Hypothalamus (tissue), 51 donors: ENCODE measurements at regions not wholly inside any gene's neighbourhood (a gene's known extent, or its start where the extent isn't known, plus 50 kb on each side); places are given as distances from the start of the nearest gene placed in this dataset.

Experiments
- DNase-seq, 51 donors: peaks; one replicate each; lab custom pipeline; 2025; lab: John Stamatoyannopoulos, UW

DNA sequence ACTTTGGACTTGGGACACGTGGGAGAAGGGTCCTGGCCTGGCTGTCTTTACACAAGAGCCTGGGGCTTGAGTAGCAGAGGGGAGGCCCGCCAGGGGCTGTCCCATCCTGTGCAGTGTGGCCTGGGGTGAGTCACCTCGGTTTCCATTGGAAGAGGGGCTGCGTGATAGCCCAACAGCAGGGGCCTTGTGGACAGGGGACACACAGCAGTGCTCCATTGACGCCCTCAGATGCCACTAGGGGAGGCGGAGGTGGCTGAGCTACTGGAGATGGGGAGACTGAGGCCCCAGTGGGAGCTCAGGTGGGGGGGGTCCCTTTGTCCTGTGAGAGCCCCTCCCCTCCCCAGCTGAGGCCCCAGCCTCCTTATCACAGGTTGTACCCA, 50.0 kb upstream of the RNU6ATAC start:
- no peak for DNase-seq

DNA sequence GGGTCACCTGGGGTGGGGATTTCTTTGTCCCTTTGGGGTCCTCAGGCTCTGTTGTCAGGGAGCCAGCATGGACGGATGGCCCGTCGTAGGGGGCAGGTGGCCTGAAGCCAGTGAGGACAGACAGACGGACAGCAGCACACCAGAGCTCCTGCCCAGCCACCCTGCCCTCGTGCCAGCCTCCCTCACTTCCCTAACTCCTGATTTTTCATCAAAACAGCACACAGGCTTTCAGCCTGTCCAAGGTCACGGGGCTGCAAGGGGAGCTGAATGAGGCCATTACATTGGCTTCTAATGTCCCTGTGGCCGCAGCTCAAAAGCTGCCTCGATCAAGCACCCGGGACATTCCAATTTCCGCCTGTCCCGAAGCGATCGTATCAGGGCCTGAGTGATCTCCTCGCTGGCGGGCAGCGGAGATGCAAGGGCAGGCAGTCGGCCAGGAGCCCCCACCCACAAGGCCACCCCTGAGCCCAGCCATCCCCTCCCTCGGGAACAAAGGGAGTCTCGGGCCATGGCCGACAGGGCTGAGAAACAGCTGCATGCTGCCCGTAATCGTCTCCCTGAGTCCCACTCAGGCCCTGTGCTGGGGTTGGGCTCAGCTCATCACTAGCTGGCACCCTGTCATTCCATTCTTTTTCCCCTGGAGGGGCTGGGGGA, 50.5 kb upstream of the RNU6ATAC start:
- peak in 6 of 51 donors; percentile 8 to 56 (median 38) for DNase-seq

DNA sequence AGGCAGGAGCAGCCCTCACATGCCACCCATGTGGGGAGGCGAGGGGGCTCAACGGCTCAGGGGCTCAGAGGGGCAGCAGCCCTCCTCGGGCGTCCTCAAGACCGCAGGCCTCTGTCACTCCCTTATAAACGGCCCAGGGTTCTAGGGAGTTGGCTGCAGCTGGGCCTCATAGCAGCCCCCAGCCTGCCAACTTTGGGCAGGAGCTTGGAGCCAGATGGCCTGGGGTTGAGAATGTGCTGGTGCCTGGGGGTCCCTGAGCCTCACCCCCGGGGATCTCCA, 51.0 kb upstream of the RNU6ATAC start:
- no peak for DNase-seq

DNA sequence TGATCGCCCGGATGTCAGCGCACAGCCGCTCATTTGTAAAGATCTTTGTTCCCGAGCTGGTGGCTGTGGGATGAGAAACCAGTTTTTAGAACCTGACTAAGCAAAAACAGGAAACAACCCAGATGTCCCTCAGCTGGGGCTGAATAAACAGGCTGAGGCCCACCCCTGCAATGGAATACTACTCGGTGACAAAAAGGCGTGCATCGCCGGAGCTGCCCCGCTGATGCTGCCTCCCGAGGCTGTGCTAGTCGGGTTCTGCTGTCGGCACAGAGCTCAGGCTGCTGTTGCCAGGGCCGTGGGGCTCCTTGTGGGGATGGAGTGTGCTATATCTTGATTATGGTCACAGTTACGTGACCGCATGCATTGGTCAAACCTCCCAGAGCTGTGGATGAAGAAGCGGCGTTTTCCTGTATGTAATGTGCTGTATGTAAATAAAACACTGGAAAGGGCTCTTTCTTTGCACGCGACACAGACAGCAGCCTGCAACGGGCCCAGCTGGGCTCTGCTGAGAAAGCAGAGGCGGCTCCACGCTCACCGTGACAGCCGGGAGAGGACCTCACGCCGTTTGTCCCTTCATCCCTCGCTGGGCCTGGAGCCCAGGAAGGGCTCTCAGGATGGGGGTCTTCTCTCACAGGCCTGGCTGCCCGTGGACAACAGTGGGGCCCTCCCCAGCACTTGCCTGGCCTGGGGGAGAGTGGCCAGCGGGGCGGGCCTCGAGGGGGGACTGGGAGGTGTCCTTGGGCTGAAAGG, 51.5 kb upstream of the RNU6ATAC start:
- DNase-seq: peak in 15 of 51 donors; percentile 25 to 71 (median 41)

- DNase-seq: no peak
Measured at GRCh38 chr9:134216449-134216951, 52.1 kb upstream of the RNU6ATAC start.

DNA sequence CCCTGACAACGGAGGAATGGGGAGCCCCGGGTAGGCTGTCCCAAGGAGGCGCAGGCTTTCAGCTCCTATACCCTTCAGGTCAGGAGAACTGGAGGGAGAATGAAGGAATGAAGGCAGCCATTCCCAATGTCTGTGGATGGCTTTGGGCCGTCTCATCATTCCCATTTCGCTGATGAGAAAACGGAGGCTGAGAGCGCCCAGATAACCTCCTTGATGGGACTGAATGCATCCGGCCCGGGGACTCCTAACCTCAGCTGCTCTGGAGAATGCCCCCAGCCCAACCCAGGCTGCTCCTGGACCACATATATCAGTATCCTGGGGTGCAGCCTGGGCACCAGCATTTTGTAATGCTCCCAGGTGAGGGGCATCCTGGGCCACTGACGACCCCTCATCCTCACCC, 52.6 kb upstream of the RNU6ATAC start:
- no peak for DNase-seq

- DNase-seq: peak in 1 of 51 donors; percentile 17
Measured at GRCh38 chr9:134217431-134218210, 53.3 kb upstream of the RNU6ATAC start.

- no peak for DNase-seq
Measured at GRCh38 chr9:134218230-134218629, 53.9 kb upstream of the RNU6ATAC start.

DNA sequence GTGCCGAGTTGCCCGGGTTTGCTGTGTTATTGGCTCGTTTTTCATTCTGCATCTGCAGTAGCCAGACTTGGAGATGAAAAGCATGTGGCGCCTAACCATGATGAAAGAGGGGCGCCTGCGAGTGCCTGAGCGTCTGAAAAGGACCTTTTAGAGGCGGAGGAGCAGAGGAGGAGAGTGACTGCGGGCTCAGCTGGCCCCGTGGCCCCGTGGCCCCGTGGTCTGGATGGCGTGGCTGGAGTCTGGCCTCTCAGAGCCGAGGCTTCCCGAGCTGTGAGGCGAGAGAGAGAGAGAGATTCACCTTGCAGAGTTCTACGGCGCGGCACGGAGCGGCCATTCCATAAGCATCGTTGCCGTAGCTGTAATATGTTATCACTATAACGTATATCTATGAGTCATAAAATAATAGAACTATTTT, 55.3 kb upstream of the RNU6ATAC start:
- DNase-seq: no peak

DNA sequence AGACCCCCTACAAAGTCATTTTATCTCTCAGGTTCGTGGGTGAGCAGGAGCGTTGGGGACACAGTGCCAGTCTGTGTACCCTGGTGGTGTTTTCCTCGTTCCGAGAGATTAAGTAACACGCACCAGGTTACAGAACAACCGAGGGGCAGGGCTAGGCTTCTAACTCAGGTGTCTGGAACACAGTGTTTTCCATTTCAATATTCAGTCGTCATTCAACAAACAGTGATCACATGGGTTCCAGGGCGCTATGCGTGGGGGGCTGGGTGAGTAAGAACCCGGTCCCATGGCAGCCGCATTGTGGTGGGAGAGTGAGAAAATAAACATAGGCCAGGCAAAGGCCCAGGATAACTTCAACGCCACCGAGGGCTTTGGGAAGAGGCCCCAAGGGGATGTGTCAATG, 55.9 kb upstream of the RNU6ATAC start:
- no peak for DNase-seq

DNA sequence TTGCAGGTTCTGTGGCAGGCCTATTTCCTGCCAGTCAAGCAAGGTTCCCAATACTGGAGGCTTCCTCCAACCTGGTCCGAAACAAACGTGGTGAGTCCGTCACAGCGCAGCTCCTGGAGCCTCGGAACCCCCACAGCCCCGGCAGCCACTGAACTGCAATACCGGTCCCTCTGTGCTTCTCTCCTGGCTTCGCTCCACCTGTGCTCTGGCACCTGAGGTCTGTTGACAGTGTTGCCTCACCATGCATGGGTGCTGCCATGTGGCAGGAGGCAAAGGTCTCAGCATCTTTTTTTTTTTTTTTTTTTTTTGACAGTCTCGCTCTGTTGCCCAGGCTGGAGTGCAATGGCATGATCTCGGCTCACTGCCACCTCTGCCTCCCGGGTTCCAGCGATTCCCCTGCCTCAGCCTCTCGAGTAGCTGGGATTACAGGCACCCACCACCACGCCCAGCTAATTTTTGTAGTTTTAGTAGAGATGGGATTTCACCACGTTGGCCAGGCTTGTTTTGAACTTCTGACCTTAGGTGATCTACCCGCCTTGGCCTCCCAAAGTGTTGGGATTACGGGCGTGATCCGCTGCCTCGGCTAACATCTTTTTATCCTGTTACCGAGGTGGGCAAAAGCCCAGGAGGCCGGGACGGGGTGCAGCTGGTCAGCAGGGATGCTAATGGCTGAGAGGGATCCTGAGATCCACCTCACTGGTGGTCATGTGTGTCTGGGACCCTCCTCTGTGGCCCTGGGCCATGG, 57.1 kb upstream of the RNU6ATAC start:
- DNase-seq: no peak

DNA sequence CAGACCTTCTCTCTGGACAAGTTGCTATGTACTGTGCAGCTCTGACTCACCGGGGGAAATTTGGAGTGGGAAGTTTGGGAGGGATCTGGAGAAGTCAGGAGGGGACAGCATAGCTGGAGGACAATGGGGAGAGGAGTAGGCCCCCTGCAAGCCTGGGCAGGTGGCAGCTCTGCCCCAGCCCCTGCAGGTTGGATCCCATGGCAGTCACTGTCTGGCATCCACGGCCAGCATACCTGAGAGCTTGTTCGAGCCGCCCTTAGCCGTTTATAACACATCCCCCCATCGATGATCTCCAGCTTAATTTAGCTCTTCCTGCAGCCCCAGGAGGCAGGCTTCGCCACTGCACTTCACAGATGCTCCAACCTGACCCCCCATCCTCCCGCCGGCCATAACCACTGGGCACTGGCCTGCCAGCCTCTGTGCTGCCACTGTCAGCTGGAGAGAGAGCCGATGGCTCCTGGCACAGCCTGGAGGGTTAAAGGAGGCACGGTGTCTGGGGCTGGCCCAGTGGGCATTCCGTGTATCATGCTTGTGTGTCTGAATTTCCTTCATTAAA, 57.7 kb upstream of the RNU6ATAC start:
- DNase-seq: no peak

DNA sequence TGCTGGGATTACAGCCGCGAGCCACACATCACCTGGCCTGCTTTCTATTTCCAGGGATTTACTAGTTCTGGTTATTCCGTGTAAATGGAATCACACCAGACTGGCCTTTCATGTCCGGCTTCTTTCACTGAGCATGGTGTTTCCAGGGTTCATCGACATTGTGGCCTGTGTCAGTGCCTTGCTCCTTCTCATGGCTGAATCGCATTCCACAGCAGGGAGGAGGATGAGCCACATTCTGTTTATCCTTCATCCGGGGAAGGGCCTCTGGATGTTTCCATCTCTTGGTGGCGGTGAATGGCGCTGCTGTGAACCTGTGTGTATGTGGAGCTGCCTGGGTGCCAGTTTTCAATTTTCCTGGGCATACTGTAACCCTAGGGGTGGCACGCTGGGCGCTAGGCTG, 58.7 kb upstream of the RNU6ATAC start:
- DNase-seq: no peak

GRCh38 chr9:134223591-134224122, 59.3 kb upstream of the RNU6ATAC start:
- no peak for DNase-seq

GRCh38 chr9:134224127-134224526, 59.8 kb upstream of the RNU6ATAC start:
- no peak for DNase-seq

GRCh38 chr9:134224567-134225093, 60.3 kb upstream of the RNU6ATAC start:
- DNase-seq: no peak

DNA sequence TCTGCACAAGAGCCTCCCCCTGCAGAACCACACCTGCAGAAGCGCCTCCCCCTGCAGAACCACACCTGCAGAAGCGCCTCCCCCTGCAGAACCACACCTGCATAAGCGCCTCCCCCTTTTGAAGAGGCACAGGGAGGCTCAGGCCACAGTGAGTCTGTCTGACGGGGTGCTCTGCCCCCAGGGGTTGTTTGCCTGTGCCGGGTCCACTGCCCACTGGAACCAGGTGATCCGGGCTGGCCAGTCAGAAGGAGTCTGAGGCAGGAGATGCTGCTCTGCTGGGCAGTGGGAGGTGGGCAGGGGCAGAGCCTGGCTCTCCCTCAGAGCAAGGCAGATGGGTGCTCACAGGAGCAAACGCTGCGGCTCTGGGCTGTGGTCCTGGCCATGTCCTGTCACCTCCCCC, 60.8 kb upstream of the RNU6ATAC start:
- no peak for DNase-seq

- no peak for DNase-seq
Measured at GRCh38 chr9:134225816-134226215, 61.5 kb upstream of the RNU6ATAC start.

DNA sequence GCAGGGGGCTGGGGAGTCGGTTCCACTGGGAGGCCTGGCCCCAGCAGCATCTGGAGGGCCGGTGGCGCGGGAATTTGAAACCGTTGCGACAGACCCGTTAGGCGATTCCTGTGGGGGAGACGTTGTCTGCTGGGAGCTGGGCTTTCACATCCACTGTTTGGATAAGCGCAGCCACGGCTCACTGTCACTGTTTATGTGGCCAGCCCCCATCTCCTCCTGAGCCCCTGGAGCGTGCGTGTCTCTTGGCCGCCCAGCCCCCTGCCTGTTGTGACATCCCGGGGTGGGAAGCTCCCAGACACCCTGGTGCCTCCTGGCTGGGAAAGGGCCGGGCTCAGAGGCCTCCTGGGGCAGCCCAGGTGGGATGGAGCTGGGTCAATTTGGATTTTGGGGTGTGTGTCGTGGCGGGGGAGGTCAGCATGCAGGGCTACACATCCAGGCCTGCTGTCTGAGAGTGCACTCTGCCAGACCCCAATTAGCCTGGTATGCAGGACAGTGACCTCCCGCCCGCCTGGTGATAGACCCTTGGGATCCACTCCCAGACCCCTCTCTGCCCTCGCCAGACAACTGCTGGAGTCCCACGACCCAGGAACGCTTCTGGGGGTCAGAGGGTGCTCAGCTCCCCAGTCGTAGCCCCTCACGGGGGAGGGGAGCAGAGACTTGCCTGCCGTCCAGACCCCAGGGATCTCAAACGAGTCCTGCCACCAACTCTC, 62.0 kb upstream of the RNU6ATAC start:
- no peak for DNase-seq
